ENCODE measurements at regions not wholly inside any gene's neighbourhood (a gene's known extent, or its start where the extent isn't known, plus 50 kb on each side); places are given as distances from the start of the nearest gene placed in this dataset.
"Not testable (repeated sequence)": the region's sequence is repeated elsewhere in the genome, so short reads cannot be mapped to it uniquely, and the experiment has no call there.

DNA sequence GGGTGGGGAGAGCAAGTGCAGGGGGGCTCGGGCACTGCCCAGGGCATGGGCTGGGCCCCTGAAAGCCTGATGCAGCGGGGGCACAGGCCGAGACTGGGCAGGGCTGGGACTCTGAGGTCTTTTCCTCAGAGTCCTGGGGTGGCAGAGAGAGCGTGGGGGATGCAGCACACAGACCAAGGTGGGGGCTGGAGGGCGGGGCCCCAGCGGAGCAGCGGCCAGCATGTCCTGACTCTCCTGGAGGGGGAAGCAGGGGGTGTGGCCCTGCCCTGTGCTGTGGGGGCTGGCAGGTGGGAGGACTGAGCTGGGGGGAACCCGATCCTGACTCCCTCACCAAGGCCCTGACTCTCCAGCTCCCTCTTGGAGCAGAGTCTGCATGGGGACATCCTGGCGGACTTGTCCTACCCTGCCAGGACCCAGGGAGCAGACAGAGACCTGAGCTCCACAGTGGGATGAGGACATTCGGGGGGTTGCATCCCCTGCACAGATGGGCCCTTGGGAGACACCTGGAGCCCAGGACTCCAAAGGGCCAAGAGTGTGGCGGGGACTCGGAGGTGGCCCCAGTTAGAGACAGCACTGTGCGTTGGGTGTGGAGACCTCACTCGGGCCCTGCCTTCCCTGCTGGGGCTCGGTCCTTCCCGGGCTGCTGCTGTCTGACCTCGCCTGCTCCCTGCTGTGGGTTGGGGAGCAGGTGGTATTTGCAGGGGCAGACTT lies 326.1 kb downstream of the TMEM121 start:
- DNase-seq, result no peak

DNA sequence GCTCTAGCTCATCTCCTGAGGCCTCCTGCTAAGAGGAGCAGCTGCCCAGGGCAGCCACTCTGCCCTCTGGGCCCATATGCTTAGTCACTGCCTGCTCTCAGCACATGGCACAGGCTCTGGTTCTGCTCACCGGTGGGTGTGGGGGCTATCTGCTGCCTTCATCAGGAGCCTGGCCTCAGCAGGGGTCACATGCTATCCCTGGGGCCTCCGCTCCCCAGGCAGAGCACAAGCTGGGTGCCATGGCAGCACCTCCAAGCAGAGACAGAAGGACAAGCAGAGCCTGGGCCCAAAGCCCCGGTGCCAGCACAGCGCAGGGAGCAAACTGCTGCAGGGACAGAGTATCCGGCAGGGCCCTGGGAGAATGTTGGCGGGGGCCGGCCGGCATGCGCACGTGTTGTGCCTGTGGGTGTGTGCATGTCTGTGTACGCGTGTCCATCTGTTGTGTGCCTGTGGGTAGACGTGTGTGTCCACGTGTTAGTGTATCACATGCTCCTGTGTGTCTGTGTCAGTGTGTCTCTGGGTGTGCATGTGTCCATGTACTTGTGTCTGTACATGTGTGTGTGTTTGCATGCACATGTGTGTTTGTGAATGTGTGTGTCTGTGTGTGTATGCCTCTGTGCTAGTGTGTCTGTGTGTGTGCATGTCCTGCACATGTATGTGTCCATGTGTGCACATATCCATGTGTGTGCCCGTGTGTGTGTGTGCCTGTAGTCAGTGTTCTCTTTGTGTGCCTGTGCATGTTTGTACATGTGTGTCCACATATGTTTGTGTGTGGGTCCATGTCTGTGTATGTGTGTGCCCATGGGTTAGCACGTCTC lies 326.9 kb downstream of the TMEM121 start:
- no peak for DNase-seq

DNA sequence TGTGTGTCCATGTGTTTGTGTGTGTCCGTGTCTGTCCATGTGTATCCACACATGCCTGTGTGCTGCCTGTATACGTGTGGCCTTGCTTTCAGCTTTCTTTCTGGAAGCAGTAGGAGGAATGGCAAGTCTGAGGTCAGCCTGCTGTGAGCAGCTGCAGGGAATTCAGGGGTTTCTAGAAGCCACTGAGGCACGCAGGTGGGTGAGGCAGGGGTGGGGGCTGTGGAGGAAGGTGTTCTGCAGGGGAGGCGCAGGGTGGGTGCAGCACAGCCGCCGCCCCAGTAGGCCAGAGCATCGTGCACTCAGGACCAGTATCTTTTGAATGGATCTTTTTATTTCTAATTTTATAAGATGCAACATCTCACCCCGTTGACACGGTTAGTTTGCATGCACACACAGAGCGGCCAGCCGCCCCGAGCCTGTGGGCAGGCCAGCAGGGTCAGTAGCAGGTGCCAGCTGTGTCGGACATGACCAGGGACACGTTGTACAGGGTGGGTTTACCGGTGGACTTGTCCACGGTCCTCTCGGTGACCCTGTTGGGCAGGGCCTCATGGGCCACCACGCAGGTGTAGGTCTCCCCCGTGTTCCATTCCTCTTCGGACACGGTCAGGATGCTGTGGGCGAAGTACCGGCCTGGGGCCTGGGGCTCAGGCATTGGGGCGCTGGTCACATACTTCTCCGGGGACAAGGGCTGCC lies 327.7 kb downstream of the TMEM121 start:
- no peak for DNase-seq

- DNase-seq, result no peak
Observed at GRCh38 chr14:105854600-105855245, 328.3 kb downstream of the TMEM121 start.

- DNase-seq, result no peak
Observed at GRCh38 chr14:105855246-105855892, 329.0 kb downstream of the TMEM121 start.

DNA sequence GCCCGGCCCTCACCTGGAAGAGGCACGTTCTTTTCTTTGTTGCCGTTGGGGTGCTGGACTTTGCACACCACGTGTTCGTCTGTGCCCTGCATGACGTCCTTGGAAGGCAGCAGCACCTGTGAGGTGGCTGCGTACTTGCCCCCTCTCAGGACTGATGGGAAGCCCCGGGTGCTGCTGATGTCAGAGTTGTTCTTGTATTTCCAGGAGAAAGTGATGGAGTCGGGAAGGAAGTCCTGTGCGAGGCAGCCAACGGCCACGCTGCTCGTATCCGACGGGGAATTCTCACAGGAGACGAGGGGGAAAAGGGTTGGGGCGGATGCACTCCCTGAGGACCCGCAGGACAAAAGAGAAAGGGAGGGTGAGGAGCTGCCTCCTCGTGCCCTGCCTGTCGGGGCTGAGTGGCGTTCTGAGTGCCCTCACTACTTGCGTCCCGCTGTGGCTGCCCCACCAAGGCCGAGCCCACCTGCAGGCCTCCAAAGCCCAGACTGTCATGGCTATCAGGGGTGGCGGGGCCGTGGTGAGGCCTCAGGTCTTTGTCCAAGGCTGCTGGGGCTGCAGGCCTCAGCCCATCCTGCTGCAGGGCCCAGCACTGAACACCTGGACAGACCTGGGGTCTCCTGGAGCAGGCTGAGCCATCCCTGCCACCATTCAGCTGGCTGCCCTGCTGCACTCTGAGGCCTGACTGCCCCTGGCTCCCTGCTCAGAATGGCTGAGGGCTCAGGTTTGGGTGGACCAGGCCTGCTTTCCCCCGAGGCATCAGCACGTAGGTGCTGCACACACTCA lies 329.7 kb downstream of the TMEM121 start:
- DNase-seq, result no peak

DNA sequence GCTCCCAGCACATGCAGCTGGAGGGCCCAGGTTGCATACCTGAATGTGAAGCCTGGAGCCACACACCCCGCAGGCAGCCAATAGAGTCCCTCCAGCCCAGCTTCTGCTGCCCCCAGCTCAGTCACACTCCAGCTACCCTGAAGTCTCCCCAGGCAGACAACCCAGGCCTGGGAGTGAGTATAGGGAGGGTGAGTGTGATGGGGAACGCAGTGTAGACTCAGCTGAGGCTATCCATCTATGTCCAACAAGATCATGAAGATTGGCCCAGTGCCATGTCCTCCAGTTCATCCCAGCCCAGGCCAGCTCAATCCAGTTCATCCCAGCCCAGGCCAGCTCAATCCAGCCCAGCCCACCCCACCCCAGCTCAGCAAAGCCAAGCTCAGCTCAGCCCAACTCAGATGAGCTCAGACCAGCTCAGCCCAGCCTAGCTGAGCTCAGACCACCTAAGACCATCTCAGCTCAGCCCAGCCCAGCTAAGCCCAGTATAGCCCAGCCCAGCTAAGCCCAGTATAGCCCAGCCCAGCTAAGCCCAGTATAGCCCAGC lies 330.4 kb downstream of the TMEM121 start:
- no peak for DNase-seq

GRCh38 chr14:105857220-105857825 lies 330.9 kb downstream of the TMEM121 start:
- no peak for DNase-seq

DNA sequence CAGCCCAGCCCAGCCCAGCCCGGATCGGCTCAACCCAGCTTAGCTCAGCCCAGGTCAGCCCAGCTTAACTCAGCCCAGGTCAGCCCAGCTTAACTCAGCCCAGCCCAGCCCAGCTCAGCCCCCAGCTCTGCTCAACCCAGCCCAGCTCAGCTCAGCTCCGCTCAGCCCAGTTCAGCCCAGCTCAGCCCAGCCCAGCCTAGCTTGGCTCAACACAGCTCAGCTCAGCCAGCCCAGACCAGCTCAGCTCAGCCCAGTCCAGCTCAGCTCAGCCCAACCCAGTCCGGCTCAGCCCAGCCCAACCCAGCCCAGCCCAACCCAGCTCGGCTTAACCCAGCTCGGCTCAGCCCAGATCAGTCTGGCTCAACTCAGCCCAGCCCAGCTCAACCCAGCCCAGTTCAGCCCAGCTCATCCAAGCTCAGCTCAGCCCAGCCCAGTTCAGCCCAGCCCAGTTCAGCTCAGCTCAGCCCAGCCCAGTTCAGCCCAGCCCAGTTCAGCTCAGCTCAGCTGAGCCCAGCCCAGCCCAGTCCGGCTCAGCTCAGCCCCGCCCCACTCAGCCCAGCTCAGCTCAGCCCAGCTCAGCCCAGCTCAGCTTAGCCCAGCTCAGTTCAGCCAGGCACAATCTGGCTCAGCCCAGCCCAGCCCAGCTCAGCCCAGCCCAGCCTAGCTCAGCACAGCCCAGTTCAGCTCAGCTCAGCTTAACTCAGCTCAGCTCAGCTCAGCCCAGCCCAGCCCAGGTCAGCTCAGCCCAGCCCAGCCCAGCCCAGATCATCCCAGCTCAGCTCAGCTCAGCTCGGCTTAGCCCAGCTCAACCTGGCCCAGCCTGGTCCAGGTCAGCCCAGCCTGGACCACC lies 331.7 kb downstream of the TMEM121 start:
- no peak for DNase-seq

GRCh38 chr14:105858676-105859025 lies 332.3 kb downstream of the TMEM121 start:
- no peak for DNase-seq

DNA sequence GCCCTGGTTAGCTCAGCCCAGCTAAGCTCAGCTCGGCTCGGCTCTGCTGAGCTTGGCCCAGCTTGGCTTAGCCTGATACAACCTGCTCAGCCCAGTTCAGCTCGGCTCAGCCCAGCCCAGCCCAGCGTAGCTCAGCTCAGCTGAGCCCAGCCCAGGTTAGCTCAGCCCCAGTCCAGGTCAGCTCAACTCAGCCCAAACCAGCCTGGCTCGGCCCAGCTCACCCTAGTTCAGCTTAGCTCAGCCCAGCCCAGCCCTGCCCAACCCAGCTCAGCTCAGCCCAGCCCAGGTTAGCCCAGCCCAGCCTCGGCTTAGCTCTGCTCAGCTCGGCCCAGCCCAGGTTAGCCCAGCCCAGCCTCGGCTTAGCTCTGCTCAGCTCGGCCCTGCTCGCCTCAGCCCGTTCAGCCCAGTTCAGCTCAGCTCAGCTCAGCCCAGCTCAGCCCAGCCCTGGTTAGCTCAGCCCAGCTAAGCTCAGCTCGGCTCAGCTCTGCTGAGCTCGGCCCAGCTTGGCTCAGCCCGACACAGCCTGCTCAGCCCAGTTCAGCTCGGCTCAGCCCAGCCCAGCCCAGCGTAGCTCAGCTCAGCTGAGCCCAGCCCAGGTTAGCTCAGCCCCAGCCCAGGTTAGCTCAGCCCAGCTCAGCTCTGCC lies 332.8 kb downstream of the TMEM121 start:
- not testable (repeated sequence) for DNase-seq

DNA sequence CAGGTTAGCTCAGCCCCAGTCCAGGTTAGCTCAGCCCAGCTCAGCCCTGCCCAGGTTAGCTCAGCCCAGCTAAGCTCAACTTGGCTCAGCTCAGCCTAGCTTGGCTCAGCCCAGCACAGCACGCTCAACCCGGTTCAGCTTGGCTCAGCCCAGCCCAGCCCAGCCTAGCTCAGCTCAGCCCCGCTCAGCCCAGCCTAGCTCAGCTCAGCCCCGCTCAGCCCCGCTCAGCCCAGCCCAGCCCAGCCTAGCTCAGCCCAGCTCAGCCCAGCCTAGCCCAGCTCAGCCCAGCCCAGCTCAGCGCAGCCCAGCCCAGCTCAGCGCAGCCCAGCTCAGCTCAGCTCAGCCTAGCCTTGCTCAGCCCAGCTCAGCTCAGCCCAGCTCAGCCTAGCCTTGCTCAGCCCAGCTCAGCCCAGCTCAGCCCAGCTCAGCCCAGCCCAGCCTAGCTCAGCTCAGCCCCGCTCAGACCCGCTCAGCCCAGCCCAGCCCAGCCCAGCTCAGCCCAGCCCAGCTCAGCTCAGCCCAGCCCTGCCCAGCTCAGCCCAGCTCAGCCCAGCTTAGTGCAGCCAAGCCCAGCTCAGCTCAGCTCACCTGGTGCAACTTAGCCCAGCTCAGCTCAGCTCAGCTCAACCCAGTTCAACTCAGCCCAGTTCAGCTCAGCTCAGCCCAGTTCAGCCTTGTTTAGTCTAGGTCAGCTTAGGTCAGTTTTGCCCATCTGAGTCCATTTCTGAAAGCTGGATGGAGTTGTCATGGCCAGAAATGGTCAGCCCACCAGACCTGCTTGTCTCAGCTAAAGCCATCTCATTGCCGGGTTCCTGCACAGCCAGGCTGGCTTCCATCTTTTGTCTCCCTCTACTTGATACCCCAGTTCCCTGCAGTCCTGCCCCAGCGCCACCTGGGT lies 333.6 kb downstream of the TMEM121 start:
- no peak for DNase-seq

- DNase-seq, result no peak
Observed at GRCh38 chr14:105860615-105861580, 334.5 kb downstream of the TMEM121 start.

DNA sequence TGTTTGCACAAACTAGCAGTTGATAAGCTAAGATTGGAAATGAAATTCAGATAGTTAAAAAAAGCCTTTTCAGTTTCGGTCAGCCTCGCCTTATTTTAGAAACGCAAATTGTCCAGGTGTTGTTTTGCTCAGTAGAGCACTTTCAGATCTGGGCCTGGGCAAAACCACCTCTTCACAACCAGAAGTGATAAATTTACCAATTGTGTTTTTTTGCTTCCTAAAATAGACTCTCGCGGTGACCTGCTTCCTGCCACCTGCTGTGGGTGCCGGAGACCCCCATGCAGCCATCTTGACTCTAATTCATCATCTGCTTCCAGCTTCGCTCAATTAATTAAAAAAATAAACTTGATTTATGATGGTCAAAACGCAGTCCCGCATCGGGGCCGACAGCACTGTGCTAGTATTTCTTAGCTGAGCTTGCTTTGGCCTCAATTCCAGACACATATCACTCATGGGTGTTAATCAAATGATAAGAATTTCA lies 335.6 kb downstream of the TMEM121 start:
- DNase-seq, result no peak

DNA sequence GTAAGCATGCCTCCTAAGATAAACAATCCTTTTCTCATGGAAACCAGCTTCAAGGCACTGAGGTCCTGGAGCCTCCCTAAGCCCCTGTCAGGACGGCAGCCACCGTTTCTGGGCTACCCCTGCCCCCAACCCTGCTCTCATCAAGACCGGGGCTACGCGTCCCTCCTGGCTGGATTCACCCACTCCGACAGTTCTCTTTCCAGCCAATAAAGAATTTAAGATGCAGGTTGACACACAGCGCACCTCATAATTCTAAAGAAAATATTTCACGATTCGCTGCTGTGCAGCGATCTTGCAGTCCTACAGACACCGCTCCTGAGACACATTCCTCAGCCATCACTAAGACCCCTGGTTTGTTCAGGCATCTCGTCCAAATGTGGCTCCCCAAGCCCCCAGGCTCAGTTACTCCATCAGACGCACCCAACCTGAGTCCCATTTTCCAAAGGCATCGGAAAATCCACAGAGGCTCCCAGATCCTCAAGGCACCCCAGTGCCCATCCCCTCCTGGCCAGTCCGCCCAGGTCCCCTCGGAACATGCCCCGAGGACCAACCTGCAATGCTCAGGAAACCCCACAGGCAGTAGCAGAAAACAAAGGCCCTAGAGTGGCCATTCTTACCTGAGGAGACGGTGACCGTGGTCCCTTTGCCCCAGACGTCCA lies 336.3 kb downstream of the TMEM121 start:
- no peak for DNase-seq

GRCh38 chr14:105863296-105864108 lies 337.1 kb downstream of the TMEM121 start:
- no peak for DNase-seq

Measured in NCI-H510A treated with DMSO at 0.1 percent for 48 hours (cell line).